Smooth muscle cell (in vitro differentiated cells): ENCODE measurements at regions not wholly inside any gene's neighbourhood (a gene's known extent, or its start where the extent isn't known, plus 50 kb on each side); places are given as distances from the start of the nearest gene placed in this dataset.

Experiments used
- DNase-seq: peaks from one replicate; lab custom pipeline; 2025; ENCODE audit not compliant: unreplicated experiment; lab: John Stamatoyannopoulos, UW
- H2AFZ ChIP-seq: fragments of 200-600 bp; sonication (generic); 2 replicates; pipeline ENCODE4 v1.6.0; 2016; ENCODE audit warnings: antibody characterized with exemption, low read depth, mild to moderate bottlenecking
- H3F3A ChIP-seq: fragments of 200-600 bp; sonication (generic); 2 replicates; pipeline ENCODE4 v1.6.0; 2017; ENCODE audit warnings: antibody characterized with exemption, low read depth
- H3K27ac ChIP-seq: fragments of 200-600 bp; sonication (generic); 2 replicates; pipeline ENCODE4 v1.5.1; 2016; ENCODE audit warnings: low read depth, mild to moderate bottlenecking
- H3K27me3 ChIP-seq: fragments of 200-600 bp; sonication (generic); 2 replicates; pipeline ENCODE4 v1.6.1; 2016; ENCODE audit warnings: low read depth, mild to moderate bottlenecking
- H3K36me3 ChIP-seq: fragments of 200-600 bp; sonication (generic); 2 replicates; pipeline ENCODE4 v1.5.1; 2016; ENCODE audit warnings: low read depth
- H3K4me1 ChIP-seq: fragments of 200-600 bp; sonication (generic); 2 replicates; pipeline ENCODE4 v1.5.1; 2016; ENCODE audit warnings: low read depth
- H3K4me2 ChIP-seq: fragments of 200-600 bp; sonication (generic); 2 replicates; pipeline ENCODE4 v1.6.0; 2016; ENCODE audit warnings: mild to moderate bottlenecking
- H3K4me3 ChIP-seq: fragments of 200-600 bp; sonication (generic); 2 replicates; pipeline ENCODE4 v1.5.1; 2016; ENCODE audit warnings: mild to moderate bottlenecking
- H3K79me2 ChIP-seq: fragments of 200-600 bp; sonication (generic); 2 replicates; pipeline ENCODE4 v1.6.0; 2016; ENCODE audit warnings: low read depth, mild to moderate bottlenecking
- H3K9ac ChIP-seq: fragments of 200-600 bp; sonication (generic); 2 replicates; pipeline ENCODE4 v1.6.0; 2016; ENCODE audit warnings: low read depth
- H3K9me3 ChIP-seq: fragments of 200-600 bp; sonication (generic); replicated peaks from 2 replicates; pipeline ENCODE4 v1.5.1; 2016; ENCODE audit warnings: low read depth
- H4K20me1 ChIP-seq: fragments of 200-600 bp; sonication (generic); 2 replicates; pipeline ENCODE4 v1.6.0; 2016; ENCODE audit warnings: low read depth
- CTCF ChIP-seq: fragments of 200-600 bp; sonication (generic); IDR thresholded peaks from 2 replicates; pipeline ENCODE4 v1.5.1; 2017; ENCODE audit warnings: borderline replicate concordance, mild to moderate bottlenecking, antibody characterized with exemption; ENCODE audit not compliant: insufficient read depth, poor library complexity, severe bottlenecking
- WGBS: methylation state at CpG from one replicate; pipeline ENCODE4 v1.1.7; 2016; ENCODE audit warnings: low lambda C conversion rate; 5-methylcytosine and 5-hydroxymethylcytosine counted together

- no peaks in the 10 kb centered on the region for H3K9me3 ChIP-seq
- peaks cover 2% of the 10 kb centered on the region for H3K4me1 ChIP-seq
- no peak for TF ChIP-seq CTCF
- no peak overlapping the region for H3K9ac ChIP-seq
- H2AFZ ChIP-seq: no peak overlapping the region
- H3K79me2 ChIP-seq: peaks cover 38% of the 10 kb centered on the region
- H4K20me1 ChIP-seq: peaks cover 59% of the 10 kb centered on the region
- H3K36me3 ChIP-seq: no peaks in the 10 kb centered on the region
- no peaks in the 10 kb centered on the region for H3F3A ChIP-seq
- H3K4me3 ChIP-seq: no peak overlapping the region
- WGBS: 91% methylated on average over 7 of the region's 7 CpGs
- DNase-seq: no peak
- no peaks in the 10 kb centered on the region for H3K27me3 ChIP-seq
- H3K27ac ChIP-seq: no peak overlapping the region
- H3K4me2 ChIP-seq: no peak overlapping the region
Measured at GRCh38 chr7:131096267-131096927, 231.3 kb upstream of the MKLN1 start.

GRCh38 chr7:131097662-131098376, 229.9 kb upstream of the MKLN1 start:
- H3F3A ChIP-seq: no peaks in the 10 kb centered on the region
- H3K9ac ChIP-seq: no peak overlapping the region
- WGBS: 90% methylated on average over 13 of the region's 13 CpGs
- H3K27me3 ChIP-seq: no peaks in the 10 kb centered on the region
- H3K27ac ChIP-seq: no peak overlapping the region
- H3K36me3 ChIP-seq: no peaks in the 10 kb centered on the region
- H4K20me1 ChIP-seq: peaks cover 68% of the 10 kb centered on the region
- no peak overlapping the region for H2AFZ ChIP-seq
- H3K79me2 ChIP-seq: peaks cover 43% of the 10 kb centered on the region
- TF ChIP-seq CTCF: no peak
- H3K4me2 ChIP-seq: no peak overlapping the region
- H3K9me3 ChIP-seq: no peaks in the 10 kb centered on the region
- DNase-seq: no peak
- H3K4me3 ChIP-seq: no peak overlapping the region
- no peaks in the 10 kb centered on the region for H3K4me1 ChIP-seq

- H3K9ac ChIP-seq: no peak overlapping the region
- no peak overlapping the region for H3K4me3 ChIP-seq
- no peak for DNase-seq
- H3K9me3 ChIP-seq: no peaks in the 10 kb centered on the region
- no peak for TF ChIP-seq CTCF
- no peak overlapping the region for H3K27ac ChIP-seq
- H3F3A ChIP-seq: no peaks in the 10 kb centered on the region
- H3K27me3 ChIP-seq: no peaks in the 10 kb centered on the region
- 87% methylated on average over 3 of the region's 3 CpGs for WGBS
- no peak overlapping the region for H3K4me2 ChIP-seq
- H3K4me1 ChIP-seq: no peaks in the 10 kb centered on the region
- H2AFZ ChIP-seq: no peak overlapping the region
- H4K20me1 ChIP-seq: peaks cover 66% of the 10 kb centered on the region
- H3K36me3 ChIP-seq: no peaks in the 10 kb centered on the region
- H3K79me2 ChIP-seq: peaks cover 45% of the 10 kb centered on the region
Measured at GRCh38 chr7:131098527-131098926, 229.1 kb upstream of the MKLN1 start.
